OCI-LY1 (cell line): ENCODE measurements at regions not wholly inside any gene's neighbourhood (a gene's known extent, or its start where the extent isn't known, plus 50 kb on each side); places are given as distances from the start of the nearest gene placed in this dataset.
A peak's percentile ranks its signal among the peaks of the same experiment; 100 is the strongest.

Source experiments
- EZH2 ChIP-seq: fragments of 200-600 bp; sonication (generic), shearing (Covaris generic); IDR thresholded peaks from 2 replicates; pipeline ENCODE4 v1.8.0; 2017; ENCODE audit warnings: borderline replicate concordance, mixed run types, mild to moderate bottlenecking, antibody characterized with exemption, low read length, moderate library complexity, mixed read lengths
- TF ChIP-seq, protein P1 (sequence below): fragments of 200-600 bp; sonication (generic), shearing (Covaris generic); IDR thresholded peaks from 2 replicates; pipeline ENCODE4 v1.5.1; 2017; ENCODE audit warnings: mild to moderate bottlenecking, antibody characterized with exemption, low read length, moderate library complexity, mixed read lengths

GRCh38 chr2:181304011-181304844 lies 153.0 kb upstream of the ITGA4 start:
- TF ChIP-seq, protein P1, sequence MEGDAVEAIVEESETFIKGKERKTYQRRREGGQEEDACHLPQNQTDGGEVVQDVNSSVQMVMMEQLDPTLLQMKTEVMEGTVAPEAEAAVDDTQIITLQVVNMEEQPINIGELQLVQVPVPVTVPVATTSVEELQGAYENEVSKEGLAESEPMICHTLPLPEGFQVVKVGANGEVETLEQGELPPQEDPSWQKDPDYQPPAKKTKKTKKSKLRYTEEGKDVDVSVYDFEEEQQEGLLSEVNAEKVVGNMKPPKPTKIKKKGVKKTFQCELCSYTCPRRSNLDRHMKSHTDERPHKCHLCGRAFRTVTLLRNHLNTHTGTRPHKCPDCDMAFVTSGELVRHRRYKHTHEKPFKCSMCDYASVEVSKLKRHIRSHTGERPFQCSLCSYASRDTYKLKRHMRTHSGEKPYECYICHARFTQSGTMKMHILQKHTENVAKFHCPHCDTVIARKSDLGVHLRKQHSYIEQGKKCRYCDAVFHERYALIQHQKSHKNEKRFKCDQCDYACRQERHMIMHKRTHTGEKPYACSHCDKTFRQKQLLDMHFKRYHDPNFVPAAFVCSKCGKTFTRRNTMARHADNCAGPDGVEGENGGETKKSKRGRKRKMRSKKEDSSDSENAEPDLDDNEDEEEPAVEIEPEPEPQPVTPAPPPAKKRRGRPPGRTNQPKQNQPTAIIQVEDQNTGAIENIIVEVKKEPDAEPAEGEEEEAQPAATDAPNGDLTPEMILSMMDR, result peak; percentile 70
- no peak for TF ChIP-seq EZH2
